H1 (cell line): ENCODE measurements at regions not wholly inside any gene's neighbourhood (a gene's known extent, or its start where the extent isn't known, plus 50 kb on each side); places are given as distances from the start of the nearest gene placed in this dataset.

Source experiments
- CHD1 ChIP-seq: IDR thresholded peaks from 2 replicates; pipeline ENCODE4 v1.6.1; 2012; ENCODE audit warnings: low read depth, low read length, improper control_type of control experiment
- CHD7 ChIP-seq: fragments of 300-600 bp; sonication (generic); IDR thresholded peaks from 2 replicates; pipeline ENCODE4 v1.7.1; 2012; ENCODE audit warnings: low read length, moderate library complexity, mild to moderate bottlenecking, inconsistent platforms; ENCODE audit not compliant: insufficient replicate concordance
- HDAC6 ChIP-seq: IDR thresholded peaks from one replicate; pipeline ENCODE4 v1.7.1; 2012; ENCODE audit warnings: low read depth, mild to moderate bottlenecking, inconsistent platforms, low read length, moderate library complexity
- KDM4A ChIP-seq: IDR thresholded peaks from one replicate; pipeline ENCODE4 v1.7.1; 2012; ENCODE audit warnings: low read depth, mild to moderate bottlenecking, moderate library complexity, low read length, inconsistent platforms; ENCODE audit not compliant: severe bottlenecking
- MAFK ChIP-seq: IDR thresholded peaks from 2 replicates; pipeline ENCODE4 v1.6.1; 2012; ENCODE audit warnings: low read depth, mild to moderate bottlenecking, improper control_type of control experiment, low read length
- POU5F1 ChIP-seq: IDR thresholded peaks from 2 replicates; pipeline ENCODE4 v1.6.1; 2011; ENCODE audit warnings: low read depth, mild to moderate bottlenecking, low read length, moderate library complexity
- RFX5 ChIP-seq: IDR thresholded peaks from 2 replicates; pipeline ENCODE4 v1.6.1; 2011; ENCODE audit warnings: low read depth, low read length, improper control_type of control experiment, borderline replicate concordance
- RNF2 ChIP-seq: fragments of 200-900, 300-1000 bp; sonication (generic); IDR thresholded peaks from 2 replicates; pipeline ENCODE4 v1.7.1; 2016; ENCODE audit warnings: borderline replicate concordance, low read depth, mild to moderate bottlenecking, antibody characterized with exemption, low read length; ENCODE audit not compliant: poor library complexity, severe bottlenecking; ENCODE audit errors: missing control alignments
- SIRT6 ChIP-seq: IDR thresholded peaks from one replicate; pipeline ENCODE4 v1.7.1; 2012; ENCODE audit warnings: low read length, inconsistent platforms

GRCh38 chr4:116530048-116530447, 555.3 kb downstream of the TRAM1L1 start (continued):
- TF ChIP-seq CHD7 (no peak), RFX5 (no peak), CHD1 (no peak), SIRT6 (no peak), MAFK (no peak), RNF2 (no peak), KDM4A (no peak), POU5F1 (no peak), HDAC6 (no peak)
